HG03439 (cell line): ENCODE measurements at regions not wholly inside any gene's neighbourhood (a gene's known extent, or its start where the extent isn't known, plus 50 kb on each side); places are given as distances from the start of the nearest gene placed in this dataset.
"Not testable (repeated sequence)": the region's sequence is repeated elsewhere in the genome, so short reads cannot be mapped to it uniquely, and the experiment has no call there.

Experiments
- ATAC-seq: cut with Tn5 transposase; IDR thresholded peaks from one replicate; pipeline ENCODE4 v1.9.1; 2021; ENCODE audit warnings: mild to moderate bottlenecking, moderate library complexity; ENCODE audit not compliant: unreplicated experiment

DNA sequence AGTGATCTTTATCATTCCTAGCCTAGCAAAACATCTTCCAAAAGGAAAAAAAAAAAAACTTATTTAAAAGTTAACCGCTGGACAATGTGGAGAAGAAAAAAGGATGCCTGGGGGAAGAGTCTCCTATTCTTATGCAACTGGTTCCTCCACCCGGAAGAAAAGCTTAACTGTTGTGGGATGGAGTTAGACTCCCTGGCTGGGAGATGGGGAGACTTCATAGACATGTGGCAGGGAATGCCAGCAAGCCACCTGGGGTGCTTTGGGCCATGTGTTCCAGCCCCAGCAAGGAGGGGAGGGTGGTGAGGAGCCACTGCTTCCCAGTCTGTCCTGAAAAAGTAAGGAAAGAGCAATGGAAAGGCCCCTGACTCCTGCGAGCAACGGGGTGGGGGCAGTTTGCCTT, 119.4 kb upstream of the SPIN4 start:
- no peak for ATAC-seq

- no peak for ATAC-seq
These were observed 115.6 kb upstream of the SPIN4 start for GRCh38 chrX:63466690-63467089.

DNA sequence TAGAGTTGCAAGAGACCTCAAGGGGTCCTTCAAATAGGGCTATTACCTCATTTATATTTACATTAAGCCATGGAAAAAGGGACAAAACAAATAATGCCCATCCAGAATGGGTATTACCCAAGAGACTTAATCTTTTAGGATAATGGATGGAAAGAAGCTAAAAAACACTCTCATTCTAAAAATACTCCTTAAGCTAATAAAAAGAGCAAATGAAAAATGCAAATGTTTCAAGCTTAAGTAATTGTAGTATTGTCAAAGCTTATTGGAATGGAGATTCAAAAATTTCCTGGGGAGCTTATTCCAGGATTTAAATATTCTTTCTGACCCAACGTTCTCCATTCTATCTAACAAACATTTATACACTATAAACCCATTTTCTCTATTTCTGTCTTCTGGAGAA, 107.8 kb upstream of the SPIN4 start:
- no peak for ATAC-seq

DNA sequence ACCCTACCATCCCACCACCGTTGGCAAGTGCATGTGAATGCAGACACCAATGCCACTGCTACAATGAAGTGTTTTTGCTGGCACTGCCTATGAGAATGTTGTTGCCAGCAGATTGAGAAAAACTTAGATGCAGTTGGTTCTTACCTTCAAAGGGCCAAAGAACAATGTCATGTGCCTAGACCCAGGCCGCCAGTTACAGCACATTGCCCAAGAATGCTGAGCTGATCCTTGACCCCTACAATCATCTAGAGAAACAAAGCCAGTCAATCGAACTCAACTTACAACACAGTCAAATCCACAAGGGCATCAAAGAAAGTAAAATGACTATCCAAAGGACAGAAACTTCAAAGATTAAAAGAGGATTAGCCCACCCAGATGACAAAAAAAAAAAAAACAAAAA, 102.4 kb upstream of the SPIN4 start:
- ATAC-seq: no peak

DNA sequence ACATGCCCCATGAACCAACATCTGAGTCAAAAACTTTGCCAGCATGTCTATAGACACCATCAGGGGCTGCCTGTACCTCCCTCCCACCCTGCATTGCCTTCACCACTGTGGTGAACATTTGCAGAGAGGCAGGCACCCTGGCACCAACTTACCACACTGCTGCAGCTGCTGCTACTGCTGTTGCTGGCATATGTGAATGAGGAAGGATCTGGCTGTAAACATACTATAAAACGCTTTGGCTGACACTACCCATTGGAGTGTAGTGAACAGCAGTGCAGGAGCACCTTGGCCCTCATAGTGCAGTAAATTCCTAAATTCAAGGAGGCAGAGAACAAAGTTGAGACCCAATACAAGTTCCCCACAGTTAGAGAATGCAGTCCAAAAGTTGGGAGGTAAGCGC, 90.6 kb upstream of the SPIN4 start:
- no peak for ATAC-seq

GRCh38 chrX:63439580-63439979, 88.4 kb upstream of the SPIN4 start:
- ATAC-seq: no peak

DNA sequence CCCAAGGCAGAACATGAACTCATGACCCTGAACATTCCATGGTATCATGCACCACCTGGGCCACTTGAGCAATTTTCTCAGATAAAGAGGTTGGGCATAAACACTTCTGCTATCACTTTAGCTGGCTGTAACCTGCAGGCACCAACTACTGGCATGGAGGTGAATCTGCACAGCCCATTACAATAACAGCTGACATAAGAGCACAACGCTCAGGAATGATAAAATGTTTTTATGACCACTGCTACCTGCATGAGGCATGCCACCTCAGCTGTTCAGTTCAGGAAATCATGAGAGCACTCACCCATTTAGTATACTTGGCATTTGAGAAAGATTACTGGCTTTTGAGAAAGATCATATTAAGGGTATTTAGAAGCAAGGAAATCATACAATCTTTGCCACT, 85.7 kb upstream of the SPIN4 start:
- no peak for ATAC-seq

DNA sequence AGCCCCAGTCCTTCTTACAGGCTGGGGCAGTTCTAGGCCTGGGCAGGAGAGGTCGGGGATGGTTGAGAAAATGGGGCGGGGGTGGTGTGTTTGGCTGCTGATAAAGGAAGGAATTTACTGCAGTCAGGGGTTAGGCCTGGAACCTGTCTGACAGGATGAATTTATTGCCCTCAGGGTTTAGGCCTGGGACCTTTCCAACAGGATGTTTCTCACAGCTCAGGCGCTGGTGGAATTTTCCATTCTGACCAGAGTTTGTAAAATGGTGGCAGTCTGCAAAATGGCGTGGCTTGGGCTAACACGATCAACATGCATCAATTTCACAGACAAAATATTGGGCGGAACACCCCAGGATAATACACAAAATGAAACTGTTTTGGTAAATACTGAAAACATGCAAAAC, 83.5 kb upstream of the SPIN4 start:
- ATAC-seq: no peak

DNA sequence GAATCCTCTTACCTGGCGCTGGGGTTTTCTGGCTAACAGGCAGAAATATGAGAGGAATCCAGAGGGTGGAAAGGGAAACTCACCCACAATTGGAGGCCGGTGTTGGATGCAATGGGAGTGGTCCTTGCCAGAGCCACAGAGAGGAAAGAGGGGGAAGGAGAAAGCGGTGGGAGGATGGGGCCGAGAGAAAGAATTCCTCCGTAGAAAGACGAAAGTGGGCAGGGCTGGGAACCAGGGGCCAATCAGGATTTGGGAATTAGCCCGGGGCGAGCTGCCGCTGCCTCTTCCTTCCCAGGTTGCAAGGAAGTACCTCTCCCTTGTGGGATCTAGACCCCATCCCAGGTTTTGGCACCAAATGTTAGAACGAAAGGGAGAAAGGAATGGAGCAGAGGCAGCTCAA, 83.1 kb upstream of the SPIN4 start:
- ATAC-seq: no peak

DNA sequence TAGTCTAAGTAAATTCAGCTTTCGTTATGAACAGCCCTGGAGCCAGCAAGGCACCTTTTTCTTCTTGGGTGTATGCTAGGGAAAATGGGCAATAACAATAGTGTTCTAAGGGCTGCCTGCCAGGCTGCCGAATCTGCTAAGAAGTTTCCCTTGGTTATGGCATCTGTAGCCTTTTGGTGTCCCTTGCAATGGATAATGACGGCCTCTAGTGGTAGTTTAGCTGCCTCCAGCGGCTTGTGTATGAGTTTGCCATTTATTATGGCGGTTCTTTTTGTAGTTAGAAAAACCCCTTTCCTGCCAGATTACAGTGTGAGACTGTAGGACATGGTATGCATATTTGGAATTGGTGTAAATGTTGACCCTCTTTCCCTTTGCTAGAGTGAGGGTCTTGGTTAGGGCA, 78.9 kb upstream of the SPIN4 start:
- no peak for ATAC-seq

DNA sequence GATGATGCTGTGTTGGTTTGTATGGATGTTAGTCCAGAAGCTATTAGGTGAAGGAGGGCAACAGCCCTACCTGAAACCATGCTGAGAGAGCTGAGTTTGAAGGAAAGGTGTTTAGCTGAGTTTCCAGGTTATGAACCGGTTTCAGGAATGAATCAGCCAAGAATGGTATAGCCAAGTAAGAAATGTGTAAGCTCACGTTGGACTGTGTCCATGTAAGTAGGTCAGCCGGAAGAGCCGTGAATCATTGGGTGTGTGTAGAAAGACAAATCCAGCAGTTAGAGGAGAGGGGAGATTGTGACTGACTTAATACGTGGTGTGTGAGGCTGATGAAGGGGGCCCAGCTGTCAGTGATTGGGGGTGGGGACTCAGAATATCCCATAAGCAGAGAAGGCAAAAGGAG, 77.2 kb upstream of the SPIN4 start:
- ATAC-seq: no peak

GRCh38 chrX:63426519-63426918, 75.4 kb upstream of the SPIN4 start:
- no peak for ATAC-seq

DNA sequence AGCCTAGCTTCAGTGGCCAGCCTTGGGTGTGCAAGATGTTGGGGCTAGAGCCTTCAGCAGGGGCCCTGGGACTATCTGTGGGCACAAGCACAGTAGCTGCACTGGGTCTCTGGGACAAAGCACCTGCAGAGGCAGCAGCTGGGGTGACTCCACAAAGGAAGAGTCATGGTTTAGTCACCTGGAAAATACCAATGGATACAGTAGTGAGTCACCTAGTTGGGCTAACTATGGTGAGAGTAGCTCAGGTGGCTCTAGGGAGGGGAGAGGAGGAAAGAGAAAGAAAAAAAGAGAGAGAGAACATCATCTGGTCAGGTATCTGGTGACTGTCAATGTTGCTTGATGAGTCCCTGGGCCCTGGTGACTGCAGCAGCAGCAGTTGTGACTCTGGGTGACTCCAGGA, 72.9 kb upstream of the SPIN4 start:
- no peak for ATAC-seq

DNA sequence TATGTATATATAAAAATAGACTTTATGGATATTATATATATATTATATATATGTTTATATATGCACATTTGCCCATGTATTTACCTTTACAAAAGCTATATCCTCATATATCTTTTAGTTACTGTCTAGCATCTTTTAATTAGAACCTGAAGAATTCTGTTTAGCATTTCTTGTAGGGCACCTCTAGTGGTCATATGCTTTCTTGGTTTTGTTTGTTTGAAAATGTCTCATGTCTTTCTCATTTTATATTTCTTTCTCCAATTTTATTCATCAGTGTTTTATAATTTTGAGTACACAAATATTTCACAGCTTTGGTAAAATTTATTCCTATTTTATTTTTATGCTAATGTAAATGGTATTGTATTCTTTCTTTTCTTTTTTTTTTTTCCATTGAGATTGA, 70.3 kb upstream of the SPIN4 start:
- ATAC-seq: no peak

- no peak for ATAC-seq
These were observed 67.1 kb upstream of the SPIN4 start for GRCh38 chrX:63418211-63418610.

DNA sequence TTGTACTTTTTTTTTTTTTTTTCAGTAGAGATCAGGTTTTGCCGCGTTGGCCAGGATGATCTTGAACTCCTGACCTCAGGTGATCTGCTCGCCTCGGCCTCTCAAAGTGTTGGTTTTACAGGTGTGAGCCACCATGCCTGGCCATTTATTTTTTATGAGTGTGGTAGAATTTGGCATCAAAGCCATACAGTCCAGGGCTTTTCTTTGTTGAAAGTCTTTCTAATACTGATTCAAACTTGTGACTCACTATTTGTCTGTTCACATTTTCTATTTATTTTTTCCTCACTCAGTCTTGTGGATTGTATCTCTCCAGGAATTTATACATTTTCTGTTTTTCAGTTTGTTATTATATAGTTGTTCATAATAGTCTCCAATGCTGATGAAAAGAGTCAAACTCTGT, 66.5 kb upstream of the SPIN4 start:
- ATAC-seq: no peak

- ATAC-seq: not testable (repeated sequence)
These were observed 58.8 kb upstream of the SPIN4 start for GRCh38 chrX:63409934-63410333.

DNA sequence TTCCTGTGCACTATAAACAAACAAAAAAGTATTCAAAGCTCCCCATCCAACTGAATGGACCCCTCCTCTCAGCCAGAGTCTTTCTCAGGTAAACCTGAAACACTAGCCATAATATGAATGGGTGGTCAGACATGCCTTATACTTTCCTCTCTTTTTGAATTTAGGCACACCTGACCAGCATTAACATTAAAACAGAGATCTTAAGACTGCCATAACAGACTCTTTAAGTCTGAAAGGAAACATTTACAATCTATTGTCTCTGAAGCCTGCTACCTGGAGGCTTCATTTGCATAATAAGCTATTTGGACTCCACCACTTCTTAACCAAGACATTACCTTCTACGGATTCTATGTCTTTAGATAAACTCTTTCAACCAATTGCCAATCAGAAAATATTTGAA, 56.9 kb upstream of the SPIN4 start:
- ATAC-seq: no peak

- no peak for ATAC-seq
These were observed 53.2 kb upstream of the SPIN4 start for GRCh38 chrX:63404332-63404731.

- ATAC-seq: no peak
These were observed 51.0 kb upstream of the SPIN4 start for GRCh38 chrX:63402106-63402505.
